WTC11 (cell line): ENCODE measurements at regions not wholly inside any gene's neighbourhood (a gene's known extent, or its start where the extent isn't known, plus 50 kb on each side); places are given as distances from the start of the nearest gene placed in this dataset.

ENCODE experiments used
- CBFB ChIP-seq: sonication (generic); formaldehyde crosslinking; IDR thresholded peaks from 2 replicates; pipeline ENCODE4 v1.8.1; 2022; ENCODE audit warnings: mild to moderate bottlenecking, low read depth, missing genetic modification reagents
- ELF4 ChIP-seq: sonication (generic); formaldehyde crosslinking; IDR thresholded peaks from 2 replicates; pipeline ENCODE4 v1.8.1; 2022; ENCODE audit warnings: low read depth, mild to moderate bottlenecking, moderate library complexity, missing genetic modification reagents
- IRF2 ChIP-seq: sonication (generic); formaldehyde crosslinking; IDR thresholded peaks from 2 replicates; pipeline ENCODE4 v1.8.0; 2022; ENCODE audit warnings: low read depth, missing genetic modification reagents, borderline replicate concordance
- JUN ChIP-seq: sonication (generic); formaldehyde crosslinking; IDR thresholded peaks from 2 replicates; pipeline ENCODE4 v1.8.0; 2023; ENCODE audit warnings: mild to moderate bottlenecking, missing genetic modification reagents
- TP53 ChIP-seq: sonication (generic); formaldehyde crosslinking; IDR thresholded peaks from 2 replicates; pipeline ENCODE4 v1.8.1; 2023; ENCODE audit warnings: mild to moderate bottlenecking, missing genetic modification reagents
- TF ChIP-seq, protein P1 (sequence below): sonication (generic); formaldehyde crosslinking; IDR thresholded peaks from 2 replicates; pipeline ENCODE4 v1.8.0; 2022; ENCODE audit warnings: mild to moderate bottlenecking, missing genetic modification reagents
- TF ChIP-seq, protein P2 (sequence below): fragments of 250-450 bp; sonication (Bioruptor Pico); IDR thresholded peaks from 2 replicates; pipeline ENCODE4 v1.9.0; 2021; ENCODE audit warnings: mild to moderate bottlenecking
- TF ChIP-seq, protein P3 (sequence below): fragments of 200-600 bp; IDR thresholded peaks from 2 replicates; pipeline ENCODE4 v1.8.0; 2022; ENCODE audit warnings: antibody characterized with exemption
- TF ChIP-seq, protein P4 (sequence below): sonication (generic); formaldehyde crosslinking; IDR thresholded peaks from 2 replicates; pipeline ENCODE4 v1.8.1; 2022; ENCODE audit warnings: low read depth, missing genetic modification reagents, borderline replicate concordance
- TF ChIP-seq, protein P5 (sequence below): sonication (generic); formaldehyde crosslinking; IDR thresholded peaks from 2 replicates; pipeline ENCODE4 v1.8.0; 2022; ENCODE audit warnings: missing genetic modification reagents
- TF ChIP-seq, protein P6 (sequence below): sonication (generic); formaldehyde crosslinking; IDR thresholded peaks from 2 replicates; pipeline ENCODE4 v1.8.1; 2023; ENCODE audit warnings: mild to moderate bottlenecking, missing genetic modification reagents, moderate library complexity

DNA sequence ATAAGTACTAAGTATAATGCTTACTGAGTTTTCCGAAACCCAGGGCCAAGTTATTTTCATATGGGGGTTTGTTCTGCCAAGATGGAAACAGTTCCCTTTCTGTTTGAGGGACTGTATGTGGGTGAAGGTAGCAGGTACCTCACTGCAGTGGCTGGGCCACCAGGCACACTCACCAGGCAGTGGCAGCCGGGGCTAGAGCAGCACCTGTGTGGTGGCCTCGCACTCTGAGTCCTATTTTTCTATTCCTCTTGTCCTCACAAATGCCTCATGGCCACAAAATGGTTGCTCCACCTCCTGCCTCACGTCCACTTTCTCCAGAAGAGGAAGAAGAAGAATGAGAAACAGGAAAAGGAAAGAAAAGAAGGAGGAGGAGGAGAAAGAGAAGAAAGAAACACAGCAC lies 167.3 kb upstream of the SHH start:
- TF ChIP-seq, protein P1, sequence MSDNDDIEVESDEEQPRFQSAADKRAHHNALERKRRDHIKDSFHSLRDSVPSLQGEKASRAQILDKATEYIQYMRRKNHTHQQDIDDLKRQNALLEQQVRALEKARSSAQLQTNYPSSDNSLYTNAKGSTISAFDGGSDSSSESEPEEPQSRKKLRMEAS: no peak
- no peak for TF ChIP-seq CBFB
- TF ChIP-seq, protein P2, sequence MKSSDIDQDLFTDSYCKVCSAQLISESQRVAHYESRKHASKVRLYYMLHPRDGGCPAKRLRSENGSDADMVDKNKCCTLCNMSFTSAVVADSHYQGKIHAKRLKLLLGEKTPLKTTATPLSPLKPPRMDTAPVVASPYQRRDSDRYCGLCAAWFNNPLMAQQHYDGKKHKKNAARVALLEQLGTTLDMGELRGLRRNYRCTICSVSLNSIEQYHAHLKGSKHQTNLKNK: no peak
- TF ChIP-seq, protein P3, sequence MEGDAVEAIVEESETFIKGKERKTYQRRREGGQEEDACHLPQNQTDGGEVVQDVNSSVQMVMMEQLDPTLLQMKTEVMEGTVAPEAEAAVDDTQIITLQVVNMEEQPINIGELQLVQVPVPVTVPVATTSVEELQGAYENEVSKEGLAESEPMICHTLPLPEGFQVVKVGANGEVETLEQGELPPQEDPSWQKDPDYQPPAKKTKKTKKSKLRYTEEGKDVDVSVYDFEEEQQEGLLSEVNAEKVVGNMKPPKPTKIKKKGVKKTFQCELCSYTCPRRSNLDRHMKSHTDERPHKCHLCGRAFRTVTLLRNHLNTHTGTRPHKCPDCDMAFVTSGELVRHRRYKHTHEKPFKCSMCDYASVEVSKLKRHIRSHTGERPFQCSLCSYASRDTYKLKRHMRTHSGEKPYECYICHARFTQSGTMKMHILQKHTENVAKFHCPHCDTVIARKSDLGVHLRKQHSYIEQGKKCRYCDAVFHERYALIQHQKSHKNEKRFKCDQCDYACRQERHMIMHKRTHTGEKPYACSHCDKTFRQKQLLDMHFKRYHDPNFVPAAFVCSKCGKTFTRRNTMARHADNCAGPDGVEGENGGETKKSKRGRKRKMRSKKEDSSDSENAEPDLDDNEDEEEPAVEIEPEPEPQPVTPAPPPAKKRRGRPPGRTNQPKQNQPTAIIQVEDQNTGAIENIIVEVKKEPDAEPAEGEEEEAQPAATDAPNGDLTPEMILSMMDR: no peak
- no peak for TF ChIP-seq ELF4
- TF ChIP-seq, protein P4, sequence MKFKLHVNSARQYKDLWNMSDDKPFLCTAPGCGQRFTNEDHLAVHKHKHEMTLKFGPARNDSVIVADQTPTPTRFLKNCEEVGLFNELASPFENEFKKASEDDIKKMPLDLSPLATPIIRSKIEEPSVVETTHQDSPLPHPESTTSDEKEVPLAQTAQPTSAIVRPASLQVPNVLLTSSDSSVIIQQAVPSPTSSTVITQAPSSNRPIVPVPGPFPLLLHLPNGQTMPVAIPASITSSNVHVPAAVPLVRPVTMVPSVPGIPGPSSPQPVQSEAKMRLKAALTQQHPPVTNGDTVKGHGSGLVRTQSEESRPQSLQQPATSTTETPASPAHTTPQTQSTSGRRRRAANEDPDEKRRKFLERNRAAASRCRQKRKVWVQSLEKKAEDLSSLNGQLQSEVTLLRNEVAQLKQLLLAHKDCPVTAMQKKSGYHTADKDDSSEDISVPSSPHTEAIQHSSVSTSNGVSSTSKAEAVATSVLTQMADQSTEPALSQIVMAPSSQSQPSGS (CRISPR knock-in tag): no peak
- TF ChIP-seq, protein P5, sequence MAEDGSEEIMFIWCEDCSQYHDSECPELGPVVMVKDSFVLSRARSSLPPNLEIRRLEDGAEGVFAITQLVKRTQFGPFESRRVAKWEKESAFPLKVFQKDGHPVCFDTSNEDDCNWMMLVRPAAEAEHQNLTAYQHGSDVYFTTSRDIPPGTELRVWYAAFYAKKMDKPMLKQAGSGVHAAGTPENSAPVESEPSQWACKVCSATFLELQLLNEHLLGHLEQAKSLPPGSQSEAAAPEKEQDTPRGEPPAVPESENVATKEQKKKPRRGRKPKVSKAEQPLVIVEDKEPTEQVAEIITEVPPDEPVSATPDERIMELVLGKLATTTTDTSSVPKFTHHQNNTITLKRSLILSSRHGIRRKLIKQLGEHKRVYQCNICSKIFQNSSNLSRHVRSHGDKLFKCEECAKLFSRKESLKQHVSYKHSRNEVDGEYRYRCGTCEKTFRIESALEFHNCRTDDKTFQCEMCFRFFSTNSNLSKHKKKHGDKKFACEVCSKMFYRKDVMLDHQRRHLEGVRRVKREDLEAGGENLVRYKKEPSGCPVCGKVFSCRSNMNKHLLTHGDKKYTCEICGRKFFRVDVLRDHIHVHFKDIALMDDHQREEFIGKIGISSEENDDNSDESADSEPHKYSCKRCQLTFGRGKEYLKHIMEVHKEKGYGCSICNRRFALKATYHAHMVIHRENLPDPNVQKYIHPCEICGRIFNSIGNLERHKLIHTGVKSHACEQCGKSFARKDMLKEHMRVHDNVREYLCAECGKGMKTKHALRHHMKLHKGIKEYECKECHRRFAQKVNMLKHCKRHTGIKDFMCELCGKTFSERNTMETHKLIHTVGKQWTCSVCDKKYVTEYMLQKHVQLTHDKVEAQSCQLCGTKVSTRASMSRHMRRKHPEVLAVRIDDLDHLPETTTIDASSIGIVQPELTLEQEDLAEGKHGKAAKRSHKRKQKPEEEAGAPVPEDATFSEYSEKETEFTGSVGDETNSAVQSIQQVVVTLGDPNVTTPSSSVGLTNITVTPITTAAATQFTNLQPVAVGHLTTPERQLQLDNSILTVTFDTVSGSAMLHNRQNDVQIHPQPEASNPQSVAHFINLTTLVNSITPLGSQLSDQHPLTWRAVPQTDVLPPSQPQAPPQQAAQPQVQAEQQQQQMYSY (CRISPR knock-in tag): no peak
- TF ChIP-seq, protein P6, sequence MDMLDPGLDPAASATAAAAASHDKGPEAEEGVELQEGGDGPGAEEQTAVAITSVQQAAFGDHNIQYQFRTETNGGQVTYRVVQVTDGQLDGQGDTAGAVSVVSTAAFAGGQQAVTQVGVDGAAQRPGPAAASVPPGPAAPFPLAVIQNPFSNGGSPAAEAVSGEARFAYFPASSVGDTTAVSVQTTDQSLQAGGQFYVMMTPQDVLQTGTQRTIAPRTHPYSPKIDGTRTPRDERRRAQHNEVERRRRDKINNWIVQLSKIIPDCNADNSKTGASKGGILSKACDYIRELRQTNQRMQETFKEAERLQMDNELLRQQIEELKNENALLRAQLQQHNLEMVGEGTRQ: no peak
- no peak for TF ChIP-seq IRF2 (CRISPR knock-in tag)
- TF ChIP-seq JUN: no peak
- TF ChIP-seq TP53 (CRISPR knock-in tag): no peak
